ENCODE measurements at regions not wholly inside any gene's neighbourhood (a gene's known extent, or its start where the extent isn't known, plus 50 kb on each side); places are given as distances from the start of the nearest gene placed in this dataset.

DNA sequence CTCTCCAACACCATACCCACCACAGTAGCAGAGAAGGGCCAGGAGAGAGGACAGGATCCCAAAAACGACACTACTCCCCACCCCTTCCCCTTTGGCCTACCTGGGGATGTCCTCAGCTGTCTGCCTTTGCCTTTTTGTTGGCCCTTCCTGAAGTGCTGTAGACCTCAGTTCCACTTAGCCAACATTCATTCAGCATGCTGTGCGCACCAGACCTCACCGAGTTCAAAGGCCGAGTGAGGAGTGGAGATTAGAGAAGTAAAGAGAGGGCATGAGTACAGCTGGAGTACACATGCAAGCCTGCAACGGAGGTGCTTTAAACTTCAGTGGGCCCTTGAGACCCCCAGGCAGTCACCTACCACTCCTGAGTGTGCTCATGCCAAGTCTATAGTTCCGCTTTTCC is 99.0 kb downstream of the TEX26 start:
- no peak for TF ChIP-seq POLR2A (IDR thresholded peaks at IDR 0.05)
- TF ChIP-seq EP300 (IDR thresholded peaks at IDR 0.05): no peak
- TF ChIP-seq, protein P1, sequence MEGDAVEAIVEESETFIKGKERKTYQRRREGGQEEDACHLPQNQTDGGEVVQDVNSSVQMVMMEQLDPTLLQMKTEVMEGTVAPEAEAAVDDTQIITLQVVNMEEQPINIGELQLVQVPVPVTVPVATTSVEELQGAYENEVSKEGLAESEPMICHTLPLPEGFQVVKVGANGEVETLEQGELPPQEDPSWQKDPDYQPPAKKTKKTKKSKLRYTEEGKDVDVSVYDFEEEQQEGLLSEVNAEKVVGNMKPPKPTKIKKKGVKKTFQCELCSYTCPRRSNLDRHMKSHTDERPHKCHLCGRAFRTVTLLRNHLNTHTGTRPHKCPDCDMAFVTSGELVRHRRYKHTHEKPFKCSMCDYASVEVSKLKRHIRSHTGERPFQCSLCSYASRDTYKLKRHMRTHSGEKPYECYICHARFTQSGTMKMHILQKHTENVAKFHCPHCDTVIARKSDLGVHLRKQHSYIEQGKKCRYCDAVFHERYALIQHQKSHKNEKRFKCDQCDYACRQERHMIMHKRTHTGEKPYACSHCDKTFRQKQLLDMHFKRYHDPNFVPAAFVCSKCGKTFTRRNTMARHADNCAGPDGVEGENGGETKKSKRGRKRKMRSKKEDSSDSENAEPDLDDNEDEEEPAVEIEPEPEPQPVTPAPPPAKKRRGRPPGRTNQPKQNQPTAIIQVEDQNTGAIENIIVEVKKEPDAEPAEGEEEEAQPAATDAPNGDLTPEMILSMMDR (IDR thresholded peaks at IDR 0.05): no peak

Measured in ovary (tissue), 3 donors.